Liver (tissue), 3 donors: ENCODE measurements at regions not wholly inside any gene's neighbourhood (a gene's known extent, or its start where the extent isn't known, plus 50 kb on each side); places are given as distances from the start of the nearest gene placed in this dataset.

Source experiments
- SP1 ChIP-seq: IDR thresholded peaks from 2 replicates; pipeline ENCODE4 v1.6.1; 2018; ENCODE audit warnings: antibody characterized with exemption, mild to moderate bottlenecking
- TAF1 ChIP-seq: conservative IDR thresholded peaks from 2 replicates; pipeline ENCODE4 v1.6.1; 2016; ENCODE audit warnings: antibody characterized with exemption, mild to moderate bottlenecking
- YY1 ChIP-seq: IDR thresholded peaks from 2 replicates; pipeline ENCODE4 v1.6.1; 2016; ENCODE audit warnings: antibody characterized with exemption, mild to moderate bottlenecking
- TF ChIP-seq, protein P1 (sequence below): fragments of 150-350 bp; IDR thresholded peaks from 2 replicates; pipeline ENCODE4 v1.5.1; 2017; ENCODE audit warnings: improper control_type of control experiment, low read depth, low read length; ENCODE audit not compliant: missing input control
- donor health status: healthy.
- donor health status: healthy.

DNA sequence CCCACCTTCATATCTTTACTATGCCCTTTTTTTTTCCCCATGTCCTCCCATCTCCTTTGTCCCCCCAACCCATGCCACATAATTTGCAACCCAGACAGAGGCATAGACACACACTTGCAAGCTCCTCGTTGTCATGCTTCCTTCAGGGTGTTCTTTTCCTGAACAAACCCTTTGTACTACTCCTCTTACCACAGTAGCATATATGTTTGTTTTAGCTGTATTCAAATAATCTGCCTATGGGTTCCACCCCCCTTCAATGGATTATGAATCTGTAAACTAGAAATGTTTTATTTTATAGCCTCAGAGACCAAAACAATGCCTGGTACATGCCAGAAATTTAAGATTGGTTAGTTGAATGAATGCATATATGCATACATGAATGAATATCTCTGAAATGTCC, 307.1 kb upstream of the E2F7 start:
- TF ChIP-seq, protein P1, sequence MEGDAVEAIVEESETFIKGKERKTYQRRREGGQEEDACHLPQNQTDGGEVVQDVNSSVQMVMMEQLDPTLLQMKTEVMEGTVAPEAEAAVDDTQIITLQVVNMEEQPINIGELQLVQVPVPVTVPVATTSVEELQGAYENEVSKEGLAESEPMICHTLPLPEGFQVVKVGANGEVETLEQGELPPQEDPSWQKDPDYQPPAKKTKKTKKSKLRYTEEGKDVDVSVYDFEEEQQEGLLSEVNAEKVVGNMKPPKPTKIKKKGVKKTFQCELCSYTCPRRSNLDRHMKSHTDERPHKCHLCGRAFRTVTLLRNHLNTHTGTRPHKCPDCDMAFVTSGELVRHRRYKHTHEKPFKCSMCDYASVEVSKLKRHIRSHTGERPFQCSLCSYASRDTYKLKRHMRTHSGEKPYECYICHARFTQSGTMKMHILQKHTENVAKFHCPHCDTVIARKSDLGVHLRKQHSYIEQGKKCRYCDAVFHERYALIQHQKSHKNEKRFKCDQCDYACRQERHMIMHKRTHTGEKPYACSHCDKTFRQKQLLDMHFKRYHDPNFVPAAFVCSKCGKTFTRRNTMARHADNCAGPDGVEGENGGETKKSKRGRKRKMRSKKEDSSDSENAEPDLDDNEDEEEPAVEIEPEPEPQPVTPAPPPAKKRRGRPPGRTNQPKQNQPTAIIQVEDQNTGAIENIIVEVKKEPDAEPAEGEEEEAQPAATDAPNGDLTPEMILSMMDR: no peak
- TF ChIP-seq TAF1 (no peak), YY1 (no peak), SP1 (no peak)
